ENCODE measurements at regions not wholly inside any gene's neighbourhood (a gene's known extent, or its start where the extent isn't known, plus 50 kb on each side); places are given as distances from the start of the nearest gene placed in this dataset.

- DNase-seq (ENCODE audit: low read depth, low spot score) = no peak
Observed at GRCh38 chr18:39770399-39770798, 2184.6 kb upstream of the PIK3C3 start.

GRCh38 chr18:39764873-39765272 lies 2190.2 kb upstream of the PIK3C3 start:
- DNase-seq (ENCODE audit: low read depth, low spot score) = no peak

GRCh38 chr18:39761273-39761672 lies 2193.8 kb upstream of the PIK3C3 start:
- no peak for DNase-seq (ENCODE audit: low read depth, low spot score)

GRCh38 chr18:39759926-39760325 lies 2194.3 kb upstream of the CELF4 start:
- no peak for DNase-seq (ENCODE audit: low read depth, low spot score)

- no peak for DNase-seq (ENCODE audit: low read depth, low spot score)
Observed at GRCh38 chr18:39753178-39753577, 2187.6 kb upstream of the CELF4 start.

GRCh38 chr18:39752351-39752750 lies 2186.8 kb upstream of the CELF4 start:
- no peak for DNase-seq (ENCODE audit: low read depth, low spot score)

GRCh38 chr18:39751921-39752320 lies 2186.3 kb upstream of the CELF4 start:
- DNase-seq (ENCODE audit: low read depth, low spot score) = no peak

- no peak for DNase-seq (ENCODE audit: low read depth, low spot score)
Observed at GRCh38 chr18:39751161-39751560, 2185.6 kb upstream of the CELF4 start.

GRCh38 chr18:39749154-39749553 lies 2183.6 kb upstream of the CELF4 start:
- no peak for DNase-seq (ENCODE audit: low read depth, low spot score)

GRCh38 chr18:39748727-39749126 lies 2183.1 kb upstream of the CELF4 start:
- no peak for DNase-seq (ENCODE audit: low read depth, low spot score)

GRCh38 chr18:39746201-39746600 lies 2180.6 kb upstream of the CELF4 start:
- DNase-seq (ENCODE audit: low read depth, low spot score) = no peak

- no peak for DNase-seq (ENCODE audit: low read depth, low spot score)
Observed at GRCh38 chr18:39743463-39743862, 2177.9 kb upstream of the CELF4 start.

GRCh38 chr18:39741755-39742466 lies 2176.3 kb upstream of the CELF4 start:
- DNase-seq (ENCODE audit: low read depth, low spot score) = no peak

- DNase-seq (ENCODE audit: low read depth, low spot score) = no peak
Observed at GRCh38 chr18:39737869-39738268, 2172.3 kb upstream of the CELF4 start.

GRCh38 chr18:39732918-39733317 lies 2167.3 kb upstream of the CELF4 start:
- no peak for DNase-seq (ENCODE audit: low read depth, low spot score)

- DNase-seq (ENCODE audit: low read depth, low spot score) = no peak
Observed at GRCh38 chr18:39730606-39731005, 2165.0 kb upstream of the CELF4 start.

- DNase-seq (ENCODE audit: low read depth, low spot score) = no peak
Observed at GRCh38 chr18:39724652-39725051, 2159.1 kb upstream of the CELF4 start.

GRCh38 chr18:39721712-39722111 lies 2156.1 kb upstream of the CELF4 start:
- DNase-seq (ENCODE audit: low read depth, low spot score) = no peak

GRCh38 chr18:39713961-39714360 lies 2148.4 kb upstream of the CELF4 start:
- DNase-seq (ENCODE audit: low read depth, low spot score) = no peak

GRCh38 chr18:39711701-39712100 lies 2146.1 kb upstream of the CELF4 start:
- no peak for DNase-seq (ENCODE audit: low read depth, low spot score)

- DNase-seq (ENCODE audit: low read depth, low spot score) = no peak
Observed at GRCh38 chr18:39705362-39705761, 2139.8 kb upstream of the CELF4 start.

GRCh38 chr18:39702888-39703287 lies 2137.3 kb upstream of the CELF4 start:
- no peak for DNase-seq (ENCODE audit: low read depth, low spot score)

GRCh38 chr18:39701839-39702238 lies 2136.2 kb upstream of the CELF4 start:
- no peak for DNase-seq (ENCODE audit: low read depth, low spot score)

All from smooth muscle cell of the brain vasculature (primary cell).